Activated CD4-positive, alpha-beta memory T cell treated with anti-CD3 and anti-CD28 coated beads, Interleukin-2, amount 10 ng/mL, durations not matched to agents 7 days and 5 days (primary cell): ENCODE measurements at regions not wholly inside any gene's neighbourhood (a gene's known extent, or its start where the extent isn't known, plus 50 kb on each side); places are given as distances from the start of the nearest gene placed in this dataset.
"Not testable (repeated sequence)": the region's sequence is repeated elsewhere in the genome, so short reads cannot be mapped to it uniquely, and the experiment has no call there.

Experiments used
- CTCF ChIA-PET: fragments of 350-600 bp; sonication (Branson Sonifier 250); formaldehyde crosslinking; loops from one replicate; lab custom pipeline; 2021; ENCODE audit warnings: antibody characterized with exemption, inconsistent platforms; lab: Charles Lee
- POLR2A ChIA-PET: fragments of 350-600 bp; sonication (Branson Sonifier 250); formaldehyde crosslinking; loops from one replicate; lab custom pipeline; 2021; ENCODE audit warnings: antibody characterized with exemption; lab: Charles Lee
- DNase-seq: peaks from one replicate; pipeline ENCODE4 v3.0.0-alpha.2; 2020
- H3K27ac Mint-ChIP-seq: one replicate; pipeline ENCODE4 v1.8.0; 2021; ENCODE audit warnings: mild to moderate bottlenecking, mixed read lengths
- H3K27me3 Mint-ChIP-seq: one replicate; pipeline ENCODE4 v1.8.0; 2021; ENCODE audit warnings: mixed read lengths
- H3K36me3 Mint-ChIP-seq: one replicate; pipeline ENCODE4 v1.8.0; 2021; ENCODE audit warnings: low read depth, mixed read lengths
- H3K4me1 Mint-ChIP-seq: one replicate; pipeline ENCODE4 v1.8.0; 2021; ENCODE audit warnings: mixed read lengths
- H3K4me3 Mint-ChIP-seq: one replicate; pipeline ENCODE4 v1.8.0; 2021; ENCODE audit warnings: mild to moderate bottlenecking, mixed read lengths
- H3K9me3 Mint-ChIP-seq: one replicate; pipeline ENCODE4 v1.8.0; 2021; ENCODE audit warnings: mixed read lengths

DNA sequence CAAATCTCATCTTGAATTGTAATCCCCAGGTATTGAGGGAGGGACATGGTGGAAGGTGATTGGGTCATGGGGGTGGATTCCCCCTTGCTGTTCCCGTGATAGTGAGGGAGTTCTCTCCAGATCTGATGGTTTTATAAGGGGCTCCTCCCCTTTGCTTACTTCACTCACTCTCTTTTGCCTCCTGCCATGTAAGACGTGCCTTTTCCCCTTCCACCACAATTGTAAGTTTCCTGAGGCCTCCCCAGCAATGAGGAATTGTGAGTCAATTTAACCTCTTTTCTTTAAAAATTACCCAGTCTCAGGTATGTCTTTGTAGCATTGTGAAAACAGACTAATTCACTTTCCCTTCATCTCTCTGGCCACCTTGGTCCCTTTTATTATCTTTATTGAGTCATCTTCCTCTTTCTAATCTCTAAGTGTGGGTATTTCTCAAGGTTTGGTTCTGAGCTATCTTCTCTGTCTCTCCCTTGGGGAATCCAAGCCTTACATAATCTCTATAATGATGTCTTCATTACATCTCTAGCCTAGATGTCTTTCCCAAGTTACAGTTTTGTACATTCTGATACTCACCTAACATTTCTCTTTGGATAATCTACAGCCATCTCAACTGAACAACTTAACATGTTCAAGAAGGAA is 99.1 kb upstream of the JCAD start:
- peaks cover 2% of the 10 kb centered on the region for H3K9me3 Mint-ChIP-seq
- H3K4me1 Mint-ChIP-seq = peaks cover 15% of the 10 kb centered on the region
- no peak overlapping the region for H3K4me3 Mint-ChIP-seq
- POLR2A ChIA-PET = no interaction called here
- no peaks in the 10 kb centered on the region for H3K36me3 Mint-ChIP-seq
- DNase-seq = no peak
- H3K27me3 Mint-ChIP-seq = peaks cover 17% of the 10 kb centered on the region
- CTCF ChIA-PET = no interaction called here
- no peak overlapping the region for H3K27ac Mint-ChIP-seq

DNA sequence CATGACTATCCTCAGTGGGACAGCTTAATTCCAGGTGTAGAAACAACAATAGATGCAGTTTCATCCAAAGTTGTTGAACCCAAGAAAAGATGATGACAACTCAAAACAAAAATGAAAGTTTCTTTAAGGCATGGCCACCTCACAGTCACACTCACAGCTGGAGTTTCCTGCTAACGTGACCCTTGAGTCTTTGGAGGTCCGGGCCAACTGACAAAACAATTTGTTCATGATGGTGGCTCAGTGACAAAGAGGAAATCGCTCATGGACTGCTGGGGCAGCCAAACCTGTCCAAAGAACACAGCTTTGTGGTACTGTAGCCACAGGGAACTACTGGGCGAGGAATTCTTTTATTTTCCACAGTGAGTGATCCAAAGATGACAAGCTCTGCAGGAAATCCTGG is 96.0 kb upstream of the JCAD start:
- POLR2A ChIA-PET = no interaction called here
- DNase-seq = peak; percentile 20
- H3K27ac Mint-ChIP-seq = no peak overlapping the region
- peaks cover 34% of the 10 kb centered on the region for H3K27me3 Mint-ChIP-seq
- H3K4me1 Mint-ChIP-seq = peaks cover 13% of the 10 kb centered on the region
- H3K9me3 Mint-ChIP-seq = peaks cover 3% of the 10 kb centered on the region
- H3K36me3 Mint-ChIP-seq = no peaks in the 10 kb centered on the region
- CTCF ChIA-PET = no interaction called here
- H3K4me3 Mint-ChIP-seq = no peak overlapping the region

DNA sequence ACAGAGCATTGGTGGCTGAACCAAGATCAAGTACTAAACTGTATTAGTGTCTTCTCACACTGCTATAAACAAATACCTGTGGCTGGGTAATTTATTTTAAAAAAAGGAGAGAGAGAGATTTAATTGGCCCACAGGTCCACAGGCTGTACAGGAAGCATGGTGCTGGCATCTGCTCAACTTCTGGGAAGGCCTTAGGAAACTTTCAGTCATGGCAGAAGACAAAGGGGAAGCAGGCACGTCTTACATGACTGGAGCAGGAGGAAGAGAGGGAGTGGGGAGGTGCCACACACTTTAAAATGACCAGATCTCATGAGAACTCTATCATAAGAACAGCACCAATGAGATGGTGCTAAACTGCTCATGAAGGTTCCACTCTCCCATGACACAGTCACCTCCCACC is 95.2 kb upstream of the JCAD start:
- H3K27ac Mint-ChIP-seq = no peak overlapping the region
- no peak overlapping the region for H3K4me3 Mint-ChIP-seq
- H3K27me3 Mint-ChIP-seq = peaks cover 40% of the 10 kb centered on the region
- H3K36me3 Mint-ChIP-seq = no peaks in the 10 kb centered on the region
- H3K9me3 Mint-ChIP-seq = peaks cover 3% of the 10 kb centered on the region
- no peak for DNase-seq
- CTCF ChIA-PET = no interaction called here
- POLR2A ChIA-PET = no interaction called here
- H3K4me1 Mint-ChIP-seq = peaks cover 13% of the 10 kb centered on the region

DNA sequence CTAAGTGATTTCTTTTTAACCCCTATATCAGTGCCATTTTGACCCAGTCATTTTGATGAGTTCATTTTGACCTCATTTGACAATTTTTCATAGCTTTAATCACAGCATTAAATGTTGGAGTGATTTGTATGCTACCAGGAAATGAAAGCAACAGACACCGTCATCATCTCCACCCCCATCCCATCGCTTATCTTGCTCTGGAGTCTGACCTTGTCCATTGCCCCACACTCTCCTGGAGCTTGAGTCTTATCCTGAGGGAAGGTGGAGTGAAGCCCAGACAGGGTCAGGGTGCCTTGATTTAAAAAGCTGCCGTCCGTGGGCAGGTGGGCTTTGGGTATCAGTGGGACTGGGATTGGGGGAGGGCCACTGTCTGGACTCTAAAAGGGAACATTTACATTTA is 94.7 kb upstream of the JCAD start:
- Mint-ChIP-seq H3K4me3 (no peak overlapping the region), H3K9me3 (peaks cover 3% of the 10 kb centered on the region), H3K27ac (no peak overlapping the region), H3K4me1 (peaks cover 13% of the 10 kb centered on the region), H3K27me3 (peaks cover 41% of the 10 kb centered on the region), H3K36me3 (no peaks in the 10 kb centered on the region)
- ChIA-PET CTCF (no interaction called here), POLR2A (no interaction called here)
- DNase-seq = no peak

DNA sequence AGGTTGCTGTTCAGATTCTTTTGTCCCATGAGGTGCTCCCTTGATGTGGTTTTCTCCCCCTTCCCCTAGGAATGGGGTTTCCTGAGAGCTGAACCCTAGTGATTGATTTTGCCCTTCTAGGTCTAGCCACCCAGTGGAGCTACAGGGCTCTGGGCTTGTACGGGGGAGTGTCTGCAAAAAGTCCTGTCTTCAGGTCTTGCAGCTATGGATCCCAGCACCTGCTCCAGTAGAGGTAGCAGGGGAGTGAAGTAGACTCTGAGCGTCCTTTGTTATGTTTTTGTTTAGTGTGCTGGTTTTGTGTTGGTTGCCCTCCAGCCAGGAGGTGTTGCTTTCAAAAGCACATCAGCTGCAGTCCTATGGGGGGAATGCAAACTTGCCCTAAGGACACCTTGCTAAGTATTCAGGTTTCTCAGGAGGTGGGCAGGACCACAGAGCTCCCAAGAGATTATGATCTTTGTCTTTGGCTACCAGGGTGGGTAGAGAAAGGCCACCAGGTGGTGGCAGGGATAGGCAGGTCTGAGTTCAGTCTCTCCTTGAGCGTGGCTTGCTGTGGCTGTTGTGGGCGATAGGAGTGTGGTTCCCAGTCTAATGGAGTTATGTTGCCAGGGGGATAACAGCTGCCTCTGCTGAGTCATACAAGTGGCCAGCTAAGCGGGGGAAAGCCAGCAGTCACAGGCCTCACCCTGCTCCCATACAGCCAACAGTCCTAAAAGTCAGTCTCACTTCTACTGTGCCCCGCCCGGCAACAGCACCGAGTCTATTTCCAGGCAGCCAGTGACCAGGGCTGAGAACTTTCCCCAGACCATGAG is 92.4 kb upstream of the JCAD start:
- H3K4me1 Mint-ChIP-seq = peaks cover 13% of the 10 kb centered on the region
- DNase-seq = no peak
- H3K36me3 Mint-ChIP-seq = no peaks in the 10 kb centered on the region
- H3K4me3 Mint-ChIP-seq = no peak overlapping the region
- H3K9me3 Mint-ChIP-seq = peaks cover 3% of the 10 kb centered on the region
- peaks cover 51% of the 10 kb centered on the region for H3K27me3 Mint-ChIP-seq
- ChIA-PET CTCF (no interaction called here), POLR2A (no interaction called here)
- no peak overlapping the region for H3K27ac Mint-ChIP-seq

DNA sequence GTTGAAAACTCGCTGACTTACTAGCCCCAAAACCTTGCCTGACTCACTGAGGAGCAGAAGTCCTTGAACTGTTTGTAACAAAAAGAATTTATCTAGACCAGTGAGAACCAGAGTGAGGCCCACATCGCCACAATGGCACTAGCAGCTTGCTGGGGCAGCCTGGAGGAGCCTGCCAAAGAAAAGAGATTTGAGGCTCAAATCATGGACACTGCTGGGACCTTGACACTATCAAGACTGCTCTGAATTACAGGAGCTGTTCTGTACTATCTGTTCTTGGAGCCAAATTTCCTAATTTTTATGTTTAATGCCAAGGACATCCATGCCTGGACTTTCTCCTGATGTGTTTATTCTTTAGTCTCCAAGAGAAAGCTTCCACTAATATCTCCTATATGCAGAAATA is 82.0 kb upstream of the JCAD start:
- H3K4me1 Mint-ChIP-seq = no peaks in the 10 kb centered on the region
- POLR2A ChIA-PET = no interaction called here
- no peak overlapping the region for H3K27ac Mint-ChIP-seq
- H3K36me3 Mint-ChIP-seq = no peaks in the 10 kb centered on the region
- no peaks in the 10 kb centered on the region for H3K9me3 Mint-ChIP-seq
- H3K27me3 Mint-ChIP-seq = peaks cover 32% of the 10 kb centered on the region
- CTCF ChIA-PET = no interaction called here
- H3K4me3 Mint-ChIP-seq = no peak overlapping the region
- no peak for DNase-seq

DNA sequence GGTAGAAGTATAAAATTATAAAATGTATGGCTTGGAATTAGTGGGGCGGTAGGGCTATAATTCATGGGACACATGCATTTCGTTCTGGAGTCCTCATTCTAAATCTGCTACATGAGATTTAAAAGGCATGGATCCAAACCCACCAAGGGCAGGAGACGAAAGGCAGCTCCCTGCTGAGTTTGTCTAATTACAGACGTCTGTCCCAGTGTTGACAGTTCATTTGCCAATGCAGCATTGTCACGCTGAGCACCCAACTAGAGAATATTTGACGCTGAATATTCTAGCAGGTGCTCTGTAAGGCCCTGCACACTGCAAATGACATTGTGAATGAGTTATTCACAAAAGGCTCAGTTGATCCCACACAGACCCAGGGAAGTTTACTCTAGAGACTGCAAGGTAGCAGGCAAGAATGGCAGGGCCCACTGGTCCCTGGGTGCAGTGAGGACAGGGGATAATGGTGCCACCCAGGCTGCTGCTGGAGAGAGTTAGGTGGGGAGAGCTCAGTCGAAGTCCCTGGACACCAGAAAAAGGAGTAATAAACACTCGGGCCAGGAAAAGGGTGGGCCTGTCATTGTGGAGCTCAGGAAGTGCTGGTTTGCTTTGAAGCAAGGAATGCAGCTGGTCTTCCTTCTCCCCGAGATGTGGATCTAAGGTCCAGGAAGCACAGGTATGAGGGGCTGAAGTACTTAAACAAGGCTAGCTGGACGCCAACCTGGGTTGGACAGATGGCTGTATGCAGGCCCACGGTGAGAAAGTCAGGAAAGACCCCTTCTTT is 75.0 kb upstream of the JCAD start:
- ChIA-PET CTCF (no interaction called here), POLR2A (no interaction called here)
- H3K4me3 Mint-ChIP-seq = no peak overlapping the region
- H3K4me1 Mint-ChIP-seq = no peaks in the 10 kb centered on the region
- H3K9me3 Mint-ChIP-seq = no peaks in the 10 kb centered on the region
- DNase-seq = no peak
- no peak overlapping the region for H3K27ac Mint-ChIP-seq
- H3K27me3 Mint-ChIP-seq = peaks cover 16% of the 10 kb centered on the region
- H3K36me3 Mint-ChIP-seq = no peaks in the 10 kb centered on the region

DNA sequence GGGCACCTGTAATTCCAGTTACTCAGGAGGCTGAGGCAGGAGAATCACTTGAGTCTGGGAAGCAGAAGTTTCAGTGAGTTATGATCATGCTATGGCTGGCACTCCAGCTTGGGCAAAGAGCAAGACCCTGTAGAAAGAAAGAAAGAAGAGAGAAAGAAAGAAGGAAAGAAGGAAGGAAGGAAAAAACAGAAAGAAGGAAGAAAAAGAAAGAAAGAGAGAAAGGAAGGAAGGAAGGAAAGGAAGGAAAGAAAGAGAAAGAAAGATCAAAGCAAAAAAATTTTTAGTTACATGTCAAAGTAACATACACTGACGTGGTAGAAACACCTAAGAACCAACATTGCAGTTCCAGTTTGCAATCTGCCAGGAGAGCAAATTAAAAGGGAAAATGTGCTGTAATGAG is 73.8 kb upstream of the JCAD start:
- Mint-ChIP-seq H3K9me3 (no peaks in the 10 kb centered on the region), H3K27ac (no peak overlapping the region), H3K4me1 (peaks cover 2% of the 10 kb centered on the region), H3K4me3 (no peak overlapping the region), H3K36me3 (no peaks in the 10 kb centered on the region), H3K27me3 (peaks cover 20% of the 10 kb centered on the region)
- CTCF ChIA-PET = no interaction called here
- no peak for DNase-seq
- POLR2A ChIA-PET = no interaction called here

DNA sequence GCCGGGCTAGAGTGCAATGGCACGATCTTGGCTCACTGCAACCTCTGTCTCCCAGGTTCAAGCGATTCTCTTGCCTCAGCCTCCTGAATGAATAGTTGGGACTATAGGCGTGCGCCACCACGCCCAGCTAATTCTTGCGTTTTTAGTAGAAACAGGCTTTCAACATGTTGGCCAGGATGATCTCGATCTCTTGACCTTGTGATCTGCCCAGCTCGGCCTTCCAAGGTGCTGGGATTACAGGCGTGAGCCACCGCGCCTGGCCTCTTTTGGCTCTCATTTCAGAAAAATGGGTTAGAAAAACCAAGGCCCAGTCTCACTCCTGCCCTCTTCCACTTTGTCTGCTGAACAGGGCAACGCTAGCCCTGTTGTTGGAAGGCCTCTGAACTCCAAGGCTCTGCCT is 72.0 kb upstream of the JCAD start:
- POLR2A ChIA-PET, H3K4me1 Mint-ChIP-seq, DNase-seq, H3K27ac Mint-ChIP-seq, CTCF ChIA-PET, H3K36me3 Mint-ChIP-seq, H3K4me3 Mint-ChIP-seq, H3K9me3 Mint-ChIP-seq: not testable (repeated sequence)
- peaks cover 21% of the 10 kb centered on the region for H3K27me3 Mint-ChIP-seq

DNA sequence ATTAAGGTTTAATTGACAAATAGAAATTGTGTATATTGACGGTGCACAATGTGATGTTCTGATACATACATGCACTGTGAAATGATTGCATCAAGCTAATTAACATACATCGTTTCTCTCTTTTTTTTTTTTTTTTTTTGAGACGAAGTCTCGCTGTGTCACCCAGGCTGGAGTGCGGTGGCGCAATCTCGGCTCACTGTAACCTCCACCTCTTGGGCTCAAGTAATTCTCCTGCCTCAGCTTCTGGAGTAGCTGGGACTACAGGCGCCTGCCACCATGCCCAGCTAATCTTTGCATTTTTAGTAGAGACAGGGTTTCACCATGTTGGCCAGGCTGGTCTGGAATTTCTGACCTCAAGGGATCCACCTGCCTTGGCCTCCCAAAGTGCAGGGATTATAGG is 69.9 kb upstream of the JCAD start:
- POLR2A ChIA-PET, CTCF ChIA-PET: not testable (repeated sequence)

DNA sequence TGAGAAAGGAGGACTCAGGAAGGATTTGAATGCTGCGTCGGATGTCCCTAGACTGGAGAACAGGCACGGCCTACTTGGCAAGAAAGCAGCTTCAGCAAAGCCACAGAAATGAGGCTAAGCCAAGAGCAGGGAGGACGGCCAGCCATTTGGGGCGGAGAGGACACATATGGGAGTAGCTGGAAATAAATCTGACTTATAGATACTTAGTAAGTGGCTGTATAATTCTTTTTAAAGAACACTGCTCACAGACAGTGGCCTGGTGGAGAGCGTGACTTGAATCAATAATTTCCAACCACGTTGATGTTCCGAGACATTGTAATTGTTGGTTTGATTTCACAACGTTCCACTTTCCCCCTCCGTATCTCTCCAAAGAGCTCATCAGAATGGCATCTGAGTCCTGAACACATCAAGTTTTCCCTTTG is 67.7 kb upstream of the JCAD start:
- Mint-ChIP-seq H3K4me3 (no peak overlapping the region), H3K27me3 (peaks cover 28% of the 10 kb centered on the region), H3K9me3 (no peaks in the 10 kb centered on the region), H3K4me1 (peaks cover 8% of the 10 kb centered on the region), H3K27ac (no peak overlapping the region), H3K36me3 (no peaks in the 10 kb centered on the region)
- no peak for DNase-seq
- ChIA-PET POLR2A (no interaction called here), CTCF (no interaction called here)

More for the DNA sequence above, 69.9 kb upstream of the JCAD start:
- H3K4me1 Mint-ChIP-seq, DNase-seq, H3K9me3 Mint-ChIP-seq, H3K4me3 Mint-ChIP-seq, H3K27ac Mint-ChIP-seq, H3K36me3 Mint-ChIP-seq: not testable (repeated sequence)
- peaks cover 30% of the 10 kb centered on the region for H3K27me3 Mint-ChIP-seq

DNA sequence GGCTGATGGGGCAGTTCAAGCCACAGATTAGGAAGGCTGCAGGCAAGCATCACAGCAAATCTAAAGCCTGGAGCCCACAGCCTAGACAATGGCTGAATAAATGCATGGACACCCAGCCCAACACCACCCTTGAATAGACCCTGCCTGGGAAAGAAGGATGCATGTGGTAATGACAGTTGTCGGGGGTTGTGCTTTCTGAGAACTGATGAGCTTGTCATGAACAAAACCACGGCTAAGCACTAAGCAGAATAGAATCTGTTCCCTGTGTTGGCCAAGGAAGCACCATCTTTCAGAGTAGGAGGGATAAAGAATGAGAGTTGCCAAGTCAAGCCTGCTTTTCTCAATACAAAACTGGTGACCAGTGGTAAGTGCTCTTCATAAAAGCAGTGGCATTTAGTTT is 66.1 kb upstream of the JCAD start:
- no peak overlapping the region for H3K4me3 Mint-ChIP-seq

DNA sequence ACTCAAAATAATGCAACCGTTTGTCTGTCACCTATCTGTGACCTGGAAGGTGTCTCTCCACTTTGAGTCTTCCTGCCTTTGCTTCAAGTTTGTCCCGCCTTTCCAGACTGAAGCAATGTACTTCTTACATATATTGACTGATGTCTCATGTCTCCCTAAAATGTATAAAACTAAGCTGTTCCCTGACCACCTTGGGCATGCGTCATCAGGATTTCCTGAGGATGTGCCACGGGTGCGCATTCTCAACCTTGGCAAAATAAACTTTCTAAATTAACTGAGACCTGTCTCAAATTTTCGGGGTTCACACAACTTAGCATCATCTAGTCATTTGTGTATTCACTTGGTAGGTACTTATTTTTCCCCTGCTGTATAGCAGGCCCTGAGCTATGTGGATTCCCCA is 65.3 kb upstream of the JCAD start:
- no peaks in the 10 kb centered on the region for H3K36me3 Mint-ChIP-seq
- ChIA-PET POLR2A (no interaction called here), CTCF (no interaction called here)
- peaks cover 8% of the 10 kb centered on the region for H3K4me1 Mint-ChIP-seq
- no peak overlapping the region for H3K27ac Mint-ChIP-seq
- no peak overlapping the region for H3K4me3 Mint-ChIP-seq
- H3K27me3 Mint-ChIP-seq = peaks cover 27% of the 10 kb centered on the region
- DNase-seq = no peak
- H3K9me3 Mint-ChIP-seq = no peaks in the 10 kb centered on the region

More for the DNA sequence above, 66.1 kb upstream of the JCAD start:
- ChIA-PET CTCF (no interaction called here), POLR2A (no interaction called here)
- no peaks in the 10 kb centered on the region for H3K36me3 Mint-ChIP-seq
- H3K9me3 Mint-ChIP-seq = no peaks in the 10 kb centered on the region
- H3K27ac Mint-ChIP-seq = no peak overlapping the region
- H3K27me3 Mint-ChIP-seq = peaks cover 32% of the 10 kb centered on the region
- peaks cover 8% of the 10 kb centered on the region for H3K4me1 Mint-ChIP-seq
- no peak for DNase-seq
